HEK293 (cell line): ENCODE measurements at regions not wholly inside any gene's neighbourhood (a gene's known extent, or its start where the extent isn't known, plus 50 kb on each side); places are given as distances from the start of the nearest gene placed in this dataset.

Experiments used
- GLI4 ChIP-seq: fragments of 450-650 bp; formaldehyde crosslinking; IDR thresholded peaks from 2 replicates; pipeline ENCODE4 v1.5.1; 2016; ENCODE audit warnings: missing biosample characterization, missing genetic modification characterization
- ZNF274 ChIP-seq, 2 experiments: fragments of 200-500 bp in 1 of 2; fragments of 450-650 bp in 1 of 2; sonication (Bioruptor generic) in 1 of 2; formaldehyde crosslinking in 1 of 2; IDR thresholded peaks; 2 replicates each; pipeline versions ENCODE4 v1.5.1 to v1.6.1; 2014 to 2016; ENCODE audit warnings: borderline replicate concordance in 1 of 2, inconsistent platforms in 1 of 2, low read length in 1 of 2, missing biosample characterization in 1 of 2, missing genetic modification characterization in 1 of 2
- ZNF391 ChIP-seq: fragments of 450-650 bp; formaldehyde crosslinking; IDR thresholded peaks from 2 replicates; pipeline ENCODE4 v1.5.1; 2016; ENCODE audit warnings: low read depth, missing biosample characterization, missing genetic modification characterization, borderline replicate concordance
- ZNF777 ChIP-seq: fragments of 450-650 bp; formaldehyde crosslinking; IDR thresholded peaks from 2 replicates; pipeline ENCODE4 v1.5.1; 2017; ENCODE audit warnings: missing biosample characterization, missing genetic modification characterization, borderline replicate concordance
- TF ChIP-seq, protein P1 (sequence below): fragments of 450-650 bp; formaldehyde crosslinking; IDR thresholded peaks from 2 replicates; pipeline ENCODE4 v1.5.1; 2016; ENCODE audit warnings: missing biosample characterization, missing genetic modification characterization
- TF ChIP-seq, protein P2 (sequence below): fragments of 450-650 bp; formaldehyde crosslinking; IDR thresholded peaks from 2 replicates; pipeline ENCODE4 v1.5.1; 2016; ENCODE audit warnings: missing biosample characterization, missing genetic modification characterization
- TF ChIP-seq, protein P3 (sequence below): fragments of 450-650 bp; formaldehyde crosslinking; IDR thresholded peaks from 2 replicates; pipeline ENCODE4 v1.5.1; 2017; ENCODE audit warnings: missing biosample characterization, missing genetic modification characterization
- TF ChIP-seq, protein P4 (sequence below): fragments of 450-650 bp; formaldehyde crosslinking; IDR thresholded peaks from 2 replicates; pipeline ENCODE4 v1.5.1; 2016; ENCODE audit warnings: missing biosample characterization, missing genetic modification characterization

DNA sequence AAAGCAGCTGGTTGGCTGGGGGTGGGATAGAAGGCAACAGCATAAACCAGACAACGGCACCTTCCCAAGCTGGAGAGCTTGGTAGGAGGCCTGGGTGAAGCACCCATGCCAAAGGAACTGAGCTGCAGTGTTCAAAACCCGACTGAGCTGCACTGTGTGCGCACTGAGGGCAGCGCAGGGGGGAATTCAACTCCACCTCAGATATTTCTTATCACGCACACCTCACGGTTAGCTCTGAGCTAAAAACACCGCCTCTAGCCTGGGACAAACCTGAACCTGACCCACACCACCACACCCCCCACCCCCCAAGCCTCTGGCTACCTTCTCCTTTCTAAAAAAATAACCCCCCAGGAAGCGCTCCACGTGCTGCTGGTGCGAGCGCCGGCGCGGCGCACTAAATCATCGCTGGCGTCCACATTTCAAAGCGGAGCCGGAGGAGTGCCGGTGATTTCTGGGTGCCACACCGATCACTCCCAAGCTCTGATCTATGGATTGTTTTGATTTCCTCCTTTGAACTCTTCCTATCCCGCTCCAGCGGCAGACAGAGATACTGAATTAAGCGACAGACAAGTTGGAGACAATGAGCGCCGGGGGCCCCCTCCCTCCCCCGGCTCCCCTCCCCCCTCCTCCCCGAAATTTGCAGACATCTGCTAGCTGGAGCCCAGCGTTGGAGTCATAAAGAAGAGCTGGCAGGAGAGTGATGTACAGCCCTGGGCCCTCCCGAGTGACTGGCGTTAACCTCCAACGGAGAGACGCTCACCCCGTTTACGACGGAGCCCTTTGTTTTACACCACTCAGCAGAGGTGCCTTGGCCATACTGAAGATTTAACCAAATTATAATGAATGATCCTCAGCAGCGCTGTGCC, 85.0 kb downstream of the NOG start:
- TF ChIP-seq ZNF274 (IDR thresholded peaks at IDR 0.05; ENCODE audit: low read length): no peak
- no peak for TF ChIP-seq ZNF274 (tag by site-specific recombination; IDR thresholded peaks at IDR 0.05; ENCODE audit: borderline replicate concordance)
- TF ChIP-seq, protein P1, sequence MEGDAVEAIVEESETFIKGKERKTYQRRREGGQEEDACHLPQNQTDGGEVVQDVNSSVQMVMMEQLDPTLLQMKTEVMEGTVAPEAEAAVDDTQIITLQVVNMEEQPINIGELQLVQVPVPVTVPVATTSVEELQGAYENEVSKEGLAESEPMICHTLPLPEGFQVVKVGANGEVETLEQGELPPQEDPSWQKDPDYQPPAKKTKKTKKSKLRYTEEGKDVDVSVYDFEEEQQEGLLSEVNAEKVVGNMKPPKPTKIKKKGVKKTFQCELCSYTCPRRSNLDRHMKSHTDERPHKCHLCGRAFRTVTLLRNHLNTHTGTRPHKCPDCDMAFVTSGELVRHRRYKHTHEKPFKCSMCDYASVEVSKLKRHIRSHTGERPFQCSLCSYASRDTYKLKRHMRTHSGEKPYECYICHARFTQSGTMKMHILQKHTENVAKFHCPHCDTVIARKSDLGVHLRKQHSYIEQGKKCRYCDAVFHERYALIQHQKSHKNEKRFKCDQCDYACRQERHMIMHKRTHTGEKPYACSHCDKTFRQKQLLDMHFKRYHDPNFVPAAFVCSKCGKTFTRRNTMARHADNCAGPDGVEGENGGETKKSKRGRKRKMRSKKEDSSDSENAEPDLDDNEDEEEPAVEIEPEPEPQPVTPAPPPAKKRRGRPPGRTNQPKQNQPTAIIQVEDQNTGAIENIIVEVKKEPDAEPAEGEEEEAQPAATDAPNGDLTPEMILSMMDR (tag by site-specific recombination): no peak
- TF ChIP-seq, protein P2, sequence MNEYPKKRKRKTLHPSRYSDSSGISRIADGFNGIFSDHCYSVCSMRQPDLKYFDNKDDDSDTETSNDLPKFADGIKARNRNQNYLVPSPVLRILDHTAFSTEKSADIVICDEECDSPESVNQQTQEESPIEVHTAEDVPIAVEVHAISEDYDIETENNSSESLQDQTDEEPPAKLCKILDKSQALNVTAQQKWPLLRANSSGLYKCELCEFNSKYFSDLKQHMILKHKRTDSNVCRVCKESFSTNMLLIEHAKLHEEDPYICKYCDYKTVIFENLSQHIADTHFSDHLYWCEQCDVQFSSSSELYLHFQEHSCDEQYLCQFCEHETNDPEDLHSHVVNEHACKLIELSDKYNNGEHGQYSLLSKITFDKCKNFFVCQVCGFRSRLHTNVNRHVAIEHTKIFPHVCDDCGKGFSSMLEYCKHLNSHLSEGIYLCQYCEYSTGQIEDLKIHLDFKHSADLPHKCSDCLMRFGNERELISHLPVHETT (tag by site-specific recombination): no peak
- TF ChIP-seq GLI4: no peak
- no peak for TF ChIP-seq ZNF777 (tag by site-specific recombination)
- TF ChIP-seq, protein P3, sequence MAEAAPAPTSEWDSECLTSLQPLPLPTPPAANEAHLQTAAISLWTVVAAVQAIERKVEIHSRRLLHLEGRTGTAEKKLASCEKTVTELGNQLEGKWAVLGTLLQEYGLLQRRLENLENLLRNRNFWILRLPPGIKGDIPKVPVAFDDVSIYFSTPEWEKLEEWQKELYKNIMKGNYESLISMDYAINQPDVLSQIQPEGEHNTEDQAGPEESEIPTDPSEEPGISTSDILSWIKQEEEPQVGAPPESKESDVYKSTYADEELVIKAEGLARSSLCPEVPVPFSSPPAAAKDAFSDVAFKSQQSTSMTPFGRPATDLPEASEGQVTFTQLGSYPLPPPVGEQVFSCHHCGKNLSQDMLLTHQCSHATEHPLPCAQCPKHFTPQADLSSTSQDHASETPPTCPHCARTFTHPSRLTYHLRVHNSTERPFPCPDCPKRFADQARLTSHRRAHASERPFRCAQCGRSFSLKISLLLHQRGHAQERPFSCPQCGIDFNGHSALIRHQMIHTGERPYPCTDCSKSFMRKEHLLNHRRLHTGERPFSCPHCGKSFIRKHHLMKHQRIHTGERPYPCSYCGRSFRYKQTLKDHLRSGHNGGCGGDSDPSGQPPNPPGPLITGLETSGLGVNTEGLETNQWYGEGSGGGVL (tag by site-specific recombination): no peak
- TF ChIP-seq, protein P4, sequence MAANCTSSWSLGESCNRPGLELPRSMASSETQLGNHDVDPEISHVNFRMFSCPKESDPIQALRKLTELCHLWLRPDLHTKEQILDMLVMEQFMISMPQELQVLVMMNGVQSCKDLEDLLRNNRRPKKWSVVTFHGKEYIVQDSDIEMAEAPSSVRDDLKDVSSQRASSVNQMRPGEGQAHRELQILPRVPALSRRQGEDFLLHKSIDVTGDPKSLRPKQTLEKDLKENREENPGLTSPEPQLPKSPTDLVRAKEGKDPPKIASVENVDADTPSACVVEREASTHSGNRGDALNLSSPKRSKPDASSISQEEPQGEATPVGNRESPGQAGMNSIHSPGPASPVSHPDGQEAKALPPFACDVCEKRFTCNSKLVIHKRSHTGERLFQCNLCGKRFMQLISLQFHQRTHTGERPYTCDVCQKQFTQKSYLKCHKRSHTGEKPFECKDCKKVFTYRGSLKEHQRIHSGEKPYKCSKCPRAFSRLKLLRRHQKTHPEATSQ (tag by site-specific recombination): no peak
- TF ChIP-seq ZNF391 (tag by site-specific recombination): no peak
